HL-60 (cell line): ENCODE measurements at regions not wholly inside any gene's neighbourhood (a gene's known extent, or its start where the extent isn't known, plus 50 kb on each side); places are given as distances from the start of the nearest gene placed in this dataset.

Experiments used
- CTCF ChIP-seq: IDR thresholded peaks from one replicate; pipeline ENCODE4 v1.5.1; 2011; ENCODE audit warnings: low read length, control low read depth, inconsistent platforms; ENCODE audit not compliant: insufficient read depth
- POLR2AphosphoS5 ChIP-seq: IDR thresholded peaks from 2 replicates; pipeline ENCODE4 v1.6.1; 2012; ENCODE audit warnings: low read depth
- REST ChIP-seq: IDR thresholded peaks from 2 replicates; pipeline ENCODE4 v1.6.1; 2012; ENCODE audit warnings: low read depth; ENCODE audit not compliant: insufficient replicate concordance

- TF ChIP-seq CTCF: no peak
- no peak for TF ChIP-seq REST
- TF ChIP-seq POLR2AphosphoS5: no peak
Observed at GRCh38 chr17:36878216-36878615, 59.1 kb upstream of the LHX1 start.
